ENCODE measurements at regions not wholly inside any gene's neighbourhood (a gene's known extent, or its start where the extent isn't known, plus 50 kb on each side); places are given as distances from the start of the nearest gene placed in this dataset.

DNA sequence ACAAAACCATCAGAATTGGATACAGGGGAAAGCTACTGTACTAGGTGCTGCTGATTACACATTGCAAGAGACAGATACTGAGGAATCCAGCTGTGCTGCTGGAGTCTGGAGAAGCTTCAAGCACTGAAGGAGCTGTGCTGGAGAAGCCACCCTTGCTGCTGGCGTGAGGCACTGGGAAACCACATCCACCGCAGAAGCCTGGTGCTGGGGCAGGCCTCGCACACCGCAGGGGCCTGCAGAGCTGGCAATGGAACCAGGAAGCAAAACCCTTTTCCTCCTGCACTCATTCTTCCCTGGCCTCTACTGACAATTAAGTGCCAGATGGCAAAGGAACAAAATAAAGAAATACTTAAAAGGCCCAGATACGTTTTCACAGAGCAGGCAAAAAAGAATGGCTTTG lies 94.4 kb upstream of the MSH6 start:
- POLR2A ChIA-PET, result no interaction called here
- Mint-ChIP-seq H3K27ac (no peak overlapping the region), H3K9me3 (ENCODE audit: insufficient read depth) (no peaks in the 10 kb centered on the region), H3K4me1 (ENCODE audit: low read depth) (peaks cover 7% of the 10 kb centered on the region), H3K36me3 (ENCODE audit: low read depth) (no peaks in the 10 kb centered on the region), H3K4me3 (no peak overlapping the region), H3K27me3 (ENCODE audit: low read depth) (no peaks in the 10 kb centered on the region)
- CTCF ChIA-PET, result interaction anchor here (1.1 kb wide), 1 partner anchor 79 kb away, joined by 3 read pairs; no protein-coding TSS in a partner anchor
- DNase-seq, result no peak
- no peak for ATAC-seq

DNA sequence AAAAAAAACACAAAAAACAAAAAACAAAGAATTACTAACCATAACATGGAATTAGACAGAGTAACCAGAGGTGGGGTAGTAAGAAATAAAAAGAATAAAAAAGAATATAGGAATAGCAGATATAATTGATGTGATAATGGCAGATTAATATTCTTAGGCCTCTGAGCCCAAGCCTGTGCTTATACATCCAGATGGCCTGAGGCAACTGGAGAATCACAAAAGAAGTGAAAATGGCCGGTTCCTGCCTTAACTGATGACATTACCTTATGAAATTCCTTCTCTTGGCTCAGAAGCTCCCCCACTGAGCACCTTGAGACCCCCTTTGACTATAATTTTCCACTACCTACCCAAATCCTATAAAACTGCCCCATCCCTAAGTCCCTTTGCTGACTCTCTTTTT lies 95.1 kb upstream of the MSH6 start:
- ATAC-seq (no peak), DNase-seq (no peak)
- Mint-ChIP-seq H3K9me3 (ENCODE audit: insufficient read depth) (no peaks in the 10 kb centered on the region), H3K4me1 (ENCODE audit: low read depth) (peaks cover 7% of the 10 kb centered on the region), H3K4me3 (no peak overlapping the region), H3K27ac (no peak overlapping the region), H3K27me3 (ENCODE audit: low read depth) (no peaks in the 10 kb centered on the region), H3K36me3 (ENCODE audit: low read depth) (no peaks in the 10 kb centered on the region)
- CTCF ChIA-PET, result interaction anchor here (1.1 kb wide), 1 partner anchor 80 kb away, joined by 3 read pairs; no protein-coding TSS in a partner anchor
- POLR2A ChIA-PET, result no interaction called here

DNA sequence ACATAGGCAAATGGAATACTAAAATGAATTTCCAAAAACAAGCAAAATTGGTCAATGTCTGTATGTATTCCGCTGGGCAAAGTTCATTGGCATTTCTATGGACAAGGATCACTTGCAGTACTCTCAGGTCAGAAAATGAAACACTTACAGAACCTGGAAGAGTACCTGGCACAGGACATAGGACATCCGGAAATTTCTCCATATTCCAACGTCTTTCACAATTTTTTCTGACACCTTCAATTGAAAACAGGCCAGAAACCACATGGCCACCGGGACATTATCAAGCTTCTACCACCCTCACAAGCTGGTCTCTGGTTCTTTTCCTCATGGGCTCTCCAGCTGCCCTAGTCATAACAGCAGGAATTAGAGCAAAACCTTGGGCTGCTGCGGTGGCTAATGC lies 96.9 kb upstream of the MSH6 start:
- POLR2A ChIA-PET, result no interaction called here

DNA sequence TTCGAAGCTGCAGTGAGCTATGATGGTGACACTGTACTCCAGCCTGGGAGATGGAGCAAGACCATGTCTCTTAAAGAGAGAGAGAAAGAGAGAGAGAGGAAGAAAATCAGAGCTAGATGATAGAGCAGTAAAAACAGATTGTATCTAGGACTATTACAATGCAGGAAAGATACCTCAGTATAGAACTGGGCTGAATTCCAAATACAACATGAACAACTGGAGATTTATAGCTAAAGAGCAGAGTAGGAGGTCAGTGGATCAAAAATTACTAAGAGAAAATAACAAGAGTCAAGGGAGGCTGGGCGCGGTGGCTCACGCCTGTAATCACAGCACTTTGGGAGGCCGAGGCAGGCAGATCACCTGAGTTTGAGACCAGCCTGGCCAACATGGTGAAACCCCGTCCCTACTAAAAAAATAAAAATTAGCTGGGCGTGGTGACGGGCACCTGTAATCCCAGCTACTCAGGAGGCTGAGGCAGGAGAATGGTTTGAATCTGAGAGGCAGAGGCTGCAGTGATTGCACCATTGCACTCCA lies 100.7 kb upstream of the MSH6 start:
- no peak overlapping the region for H3K4me3 Mint-ChIP-seq
- no peaks in the 10 kb centered on the region for H3K27me3 Mint-ChIP-seq (ENCODE audit: low read depth)
- DNase-seq (no peak), ATAC-seq (no peak)
- no peak overlapping the region for H3K27ac Mint-ChIP-seq
- no peaks in the 10 kb centered on the region for H3K4me1 Mint-ChIP-seq (ENCODE audit: low read depth)
- H3K9me3 Mint-ChIP-seq (ENCODE audit: insufficient read depth), result no peaks in the 10 kb centered on the region
- no peaks in the 10 kb centered on the region for H3K36me3 Mint-ChIP-seq (ENCODE audit: low read depth)
- POLR2A ChIA-PET, result no interaction called here
- CTCF ChIA-PET, result interaction anchor here (0.6 kb wide), 1 partner anchor 299 kb away, joined by 5 read pairs; no protein-coding TSS in a partner anchor

More for the DNA sequence above, 96.9 kb upstream of the MSH6 start:
- Mint-ChIP-seq H3K4me3 (no peak overlapping the region), H3K27me3 (ENCODE audit: low read depth) (no peaks in the 10 kb centered on the region), H3K9me3 (ENCODE audit: insufficient read depth) (no peaks in the 10 kb centered on the region), H3K27ac (no peak overlapping the region), H3K36me3 (ENCODE audit: low read depth) (no peaks in the 10 kb centered on the region), H3K4me1 (ENCODE audit: low read depth) (peaks cover 7% of the 10 kb centered on the region)
- ATAC-seq, result no peak
- no peak for DNase-seq
- CTCF ChIA-PET, result no interaction called here

DNA sequence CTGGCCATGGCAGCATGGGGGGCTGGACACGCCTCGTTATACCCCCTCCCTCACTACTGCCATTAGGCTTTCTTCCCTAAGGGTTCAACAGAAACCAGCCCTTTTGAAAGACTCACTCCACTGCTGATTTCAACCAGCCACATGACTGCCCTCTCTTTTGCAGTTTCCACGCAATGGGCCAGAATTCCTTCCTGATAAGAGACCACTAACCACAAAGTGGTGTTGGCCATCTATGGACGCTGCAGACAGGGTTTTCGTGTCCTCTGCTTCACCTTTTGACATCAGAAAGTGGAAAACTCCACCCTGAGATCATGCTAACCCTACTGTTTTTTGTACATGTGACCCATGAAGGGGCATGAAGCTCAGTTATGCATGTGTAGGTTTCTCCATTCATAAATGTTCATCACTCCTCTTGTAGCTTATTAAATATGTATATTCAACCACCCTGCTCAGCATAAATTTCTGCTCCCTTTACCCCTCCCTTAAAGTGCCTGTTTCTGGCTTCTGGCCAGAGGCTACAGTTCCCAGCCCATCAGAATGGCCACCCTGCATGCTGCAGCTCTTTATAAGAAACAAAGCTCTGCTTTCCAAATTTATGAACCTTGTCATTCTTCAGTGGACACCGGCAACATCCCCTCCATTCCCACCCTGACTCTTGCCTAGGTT lies 105.6 kb upstream of the KCNK12 start:
- Mint-ChIP-seq H3K9me3 (ENCODE audit: insufficient read depth) (no peaks in the 10 kb centered on the region), H3K4me1 (ENCODE audit: low read depth) (no peaks in the 10 kb centered on the region), H3K27ac (no peak overlapping the region), H3K36me3 (ENCODE audit: low read depth) (no peaks in the 10 kb centered on the region), H3K4me3 (no peak overlapping the region), H3K27me3 (ENCODE audit: low read depth) (no peaks in the 10 kb centered on the region)
- ChIA-PET CTCF (interaction anchor here (0.6 kb wide), 1 partner anchor 91 kb away, joined by 3 read pairs; no protein-coding TSS in a partner anchor), POLR2A (interaction anchor here (0.6 kb wide), 1 partner anchor 34 kb away, joined by 3 read pairs; no protein-coding TSS in a partner anchor)
- ATAC-seq, result no peak
- DNase-seq, result no peak

DNA sequence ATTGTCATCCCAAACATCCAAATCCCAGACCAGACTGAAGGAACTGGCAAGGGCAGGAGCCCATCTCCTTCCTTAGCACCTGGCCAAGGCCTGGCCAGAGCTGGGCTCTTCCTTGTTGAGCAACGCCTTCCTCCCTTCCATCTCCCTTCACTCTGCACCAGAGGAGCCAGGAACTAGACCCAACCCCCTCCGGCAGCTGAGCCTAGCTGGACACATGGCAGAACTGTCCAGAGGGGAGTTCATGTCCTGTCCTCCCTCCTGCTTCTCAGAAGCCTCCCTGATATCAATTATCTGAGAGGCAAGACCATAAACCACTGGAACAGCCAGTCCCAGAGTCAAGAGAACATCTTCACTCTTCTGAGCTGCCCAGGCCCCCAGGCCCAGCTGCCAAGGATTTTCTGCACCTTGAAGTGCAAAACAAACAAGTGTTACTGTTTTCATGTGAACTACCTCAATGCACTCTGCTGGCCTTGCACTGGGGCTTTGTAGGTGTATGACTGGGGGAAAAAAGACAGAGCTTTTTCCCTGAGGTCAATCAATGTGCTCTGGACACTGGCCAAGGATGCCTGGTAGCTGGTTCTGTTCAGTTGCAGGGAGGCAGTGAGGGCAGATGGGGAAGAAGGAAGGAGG lies 104.5 kb upstream of the KCNK12 start:
- no peak for ATAC-seq
- Mint-ChIP-seq H3K4me1 (ENCODE audit: low read depth) (no peaks in the 10 kb centered on the region), H3K27me3 (ENCODE audit: low read depth) (no peaks in the 10 kb centered on the region), H3K27ac (no peak overlapping the region), H3K36me3 (ENCODE audit: low read depth) (no peaks in the 10 kb centered on the region), H3K4me3 (no peak overlapping the region), H3K9me3 (ENCODE audit: insufficient read depth) (no peaks in the 10 kb centered on the region)
- DNase-seq, result no peak
- ChIA-PET POLR2A (no interaction called here), CTCF (no interaction called here)

DNA sequence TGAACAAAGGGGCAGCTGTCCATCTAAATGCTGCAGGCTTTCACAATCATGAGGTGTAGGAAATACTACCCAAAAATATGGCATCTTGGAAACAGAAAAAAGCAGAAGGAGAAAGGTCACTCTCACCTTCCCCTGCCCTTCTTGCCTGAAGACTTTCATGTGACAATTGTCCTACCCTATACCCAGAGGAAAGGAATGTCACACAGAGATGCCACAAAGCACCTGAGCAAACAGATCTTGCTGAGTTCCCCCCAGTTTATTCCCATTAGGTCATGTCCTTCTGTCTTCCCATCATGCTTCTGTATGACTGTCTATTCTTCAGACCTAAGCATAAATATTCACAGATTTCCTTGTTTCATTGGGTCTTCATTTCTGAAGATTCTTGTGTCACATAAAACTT lies 95.5 kb upstream of the KCNK12 start:
- Mint-ChIP-seq H3K36me3 (ENCODE audit: low read depth) (no peaks in the 10 kb centered on the region), H3K27ac (no peak overlapping the region), H3K4me1 (ENCODE audit: low read depth) (no peaks in the 10 kb centered on the region), H3K27me3 (ENCODE audit: low read depth) (peaks cover 2% of the 10 kb centered on the region), H3K9me3 (ENCODE audit: insufficient read depth) (no peaks in the 10 kb centered on the region), H3K4me3 (no peak overlapping the region)
- POLR2A ChIA-PET, result no interaction called here
- CTCF ChIA-PET, result no interaction called here
- DNase-seq, result no peak
- ATAC-seq, result no peak

DNA sequence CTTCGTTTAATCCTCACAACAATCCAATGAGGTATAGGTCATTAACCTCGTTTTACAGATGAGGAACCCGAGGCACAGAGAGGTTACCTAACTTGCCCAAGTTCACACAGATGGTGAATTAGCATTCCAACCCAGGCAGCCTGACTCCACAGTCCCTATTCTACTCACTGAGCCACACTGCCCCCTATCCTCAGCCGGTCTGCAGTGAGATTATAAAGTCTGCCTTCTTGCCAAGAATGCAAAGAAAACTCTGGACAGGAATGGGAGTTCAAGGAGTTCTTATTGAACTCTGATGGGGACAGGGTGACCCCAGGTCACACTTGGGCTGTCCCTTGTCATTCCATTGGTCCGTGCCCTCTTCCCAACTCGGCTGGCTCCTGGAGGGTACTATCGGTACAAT lies 94.0 kb upstream of the KCNK12 start:
- POLR2A ChIA-PET, result no interaction called here
- Mint-ChIP-seq H3K27me3 (ENCODE audit: low read depth) (peaks cover 2% of the 10 kb centered on the region), H3K4me1 (ENCODE audit: low read depth) (no peaks in the 10 kb centered on the region), H3K9me3 (ENCODE audit: insufficient read depth) (no peaks in the 10 kb centered on the region), H3K27ac (no peak overlapping the region), H3K36me3 (ENCODE audit: low read depth) (no peaks in the 10 kb centered on the region), H3K4me3 (no peak overlapping the region)
- no peak for ATAC-seq
- DNase-seq, result no peak
- CTCF ChIA-PET, result no interaction called here

DNA sequence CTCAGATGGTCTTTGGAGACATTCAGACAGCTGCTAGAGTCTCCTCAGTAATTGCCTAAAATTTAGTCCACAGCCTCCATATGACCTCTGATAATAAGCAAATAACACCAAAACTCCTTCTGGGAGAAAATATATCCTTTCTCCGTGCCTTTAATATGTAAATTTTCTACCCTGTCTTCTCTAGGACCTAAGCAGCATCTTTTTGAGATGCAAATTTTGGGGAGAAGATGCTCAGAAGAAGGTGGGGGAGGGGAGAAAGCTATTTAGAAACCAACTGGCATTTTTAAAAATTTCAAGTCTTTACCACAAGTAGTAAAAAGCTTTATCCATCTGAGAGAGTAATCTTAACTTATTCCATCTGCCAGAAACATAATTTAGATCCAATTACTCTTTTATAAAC lies 91.8 kb upstream of the KCNK12 start:
- Mint-ChIP-seq H3K4me3 (no peak overlapping the region), H3K36me3 (ENCODE audit: low read depth) (no peaks in the 10 kb centered on the region), H3K4me1 (ENCODE audit: low read depth) (no peaks in the 10 kb centered on the region), H3K27me3 (ENCODE audit: low read depth) (peaks cover 2% of the 10 kb centered on the region), H3K27ac (no peak overlapping the region), H3K9me3 (ENCODE audit: insufficient read depth) (no peaks in the 10 kb centered on the region)
- no peak for DNase-seq
- no peak for ATAC-seq
- ChIA-PET CTCF (interaction anchor here (0.9 kb wide), 1 partner anchor 105 kb away, joined by 3 read pairs; no protein-coding TSS in a partner anchor), POLR2A (no interaction called here)

DNA sequence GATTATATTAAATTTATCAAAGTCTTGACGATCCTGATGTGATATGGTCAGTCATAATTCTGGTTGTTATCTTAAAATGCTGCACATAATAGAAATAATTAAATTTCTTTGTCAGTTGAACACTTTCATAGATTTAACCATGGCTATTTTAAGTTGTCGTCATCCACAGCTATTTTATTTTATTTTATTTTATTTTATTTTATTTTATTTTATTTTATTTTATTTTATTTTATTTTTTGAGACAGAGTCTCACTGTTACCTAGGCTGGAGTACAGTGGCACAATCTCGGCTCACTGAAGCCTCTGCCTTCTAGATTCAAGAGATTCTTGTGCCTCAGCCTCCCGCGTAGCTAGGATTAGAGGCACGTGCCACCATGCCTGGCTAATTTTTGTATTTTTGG lies 90.5 kb upstream of the KCNK12 start:
- DNase-seq (no peak), ATAC-seq (no peak)
- ChIA-PET POLR2A (no interaction called here), CTCF (no interaction called here)
- Mint-ChIP-seq H3K4me3 (no peak overlapping the region), H3K27me3 (ENCODE audit: low read depth) (peaks cover 2% of the 10 kb centered on the region), H3K4me1 (ENCODE audit: low read depth) (no peaks in the 10 kb centered on the region), H3K9me3 (ENCODE audit: insufficient read depth) (no peaks in the 10 kb centered on the region), H3K27ac (no peak overlapping the region), H3K36me3 (ENCODE audit: low read depth) (no peaks in the 10 kb centered on the region)

DNA sequence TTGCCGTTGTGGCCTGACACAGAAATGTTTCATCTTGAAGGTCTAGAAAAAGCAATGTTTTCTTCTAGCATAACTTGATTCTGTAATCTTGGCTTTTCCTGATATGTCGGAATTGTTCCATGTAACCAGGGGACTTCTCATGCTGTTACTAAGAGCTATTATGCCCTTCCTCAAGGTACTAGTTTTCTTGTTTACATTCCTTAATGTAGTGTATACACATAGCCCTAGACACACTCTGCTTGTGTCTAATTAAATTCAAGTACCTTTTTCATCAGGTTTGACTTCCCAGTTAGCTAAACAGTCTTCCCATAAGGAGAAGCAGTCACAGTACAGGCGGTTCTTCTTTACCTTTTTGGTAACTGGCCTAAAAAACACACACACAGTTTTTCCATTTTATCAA lies 89.4 kb upstream of the KCNK12 start:
- Mint-ChIP-seq H3K4me1 (ENCODE audit: low read depth) (no peaks in the 10 kb centered on the region), H3K36me3 (ENCODE audit: low read depth) (no peaks in the 10 kb centered on the region), H3K4me3 (no peak overlapping the region), H3K27me3 (ENCODE audit: low read depth) (peaks cover 2% of the 10 kb centered on the region), H3K27ac (no peak overlapping the region), H3K9me3 (ENCODE audit: insufficient read depth) (no peaks in the 10 kb centered on the region)
- DNase-seq, result no peak
- ChIA-PET CTCF (no interaction called here), POLR2A (no interaction called here)
- ATAC-seq, result no peak

DNA sequence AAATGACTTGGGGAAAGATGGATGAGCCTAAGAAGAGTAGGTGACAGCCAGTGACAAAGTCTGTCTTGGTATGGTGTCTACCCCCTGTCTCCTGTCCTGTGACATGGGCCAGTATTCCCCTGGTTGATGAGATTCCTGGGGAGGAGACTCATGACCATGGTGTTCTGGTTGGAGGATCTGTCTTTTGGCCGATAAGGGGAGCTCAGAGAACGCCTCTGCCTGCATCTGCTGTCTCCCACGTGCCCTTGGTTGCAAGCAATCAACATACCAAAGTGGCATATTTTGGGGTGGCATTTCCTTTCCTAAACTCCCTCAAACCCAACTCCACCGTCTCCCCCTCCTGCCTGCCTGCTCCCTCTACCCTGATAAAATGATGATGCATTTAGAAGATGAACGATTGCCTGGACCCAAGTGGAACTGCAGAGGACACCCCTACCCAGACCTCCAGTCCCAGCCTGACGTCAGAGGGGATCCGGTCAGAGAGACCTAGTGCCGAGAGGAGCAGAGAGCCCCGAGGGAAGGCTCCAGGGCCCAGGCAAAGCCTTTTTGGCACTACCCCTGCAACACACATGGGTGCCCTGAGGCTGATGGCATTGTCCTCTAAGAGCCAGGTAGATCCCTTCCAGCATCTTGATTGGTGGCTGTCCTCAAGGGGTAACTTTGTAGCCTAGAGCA lies 88.0 kb upstream of the KCNK12 start:
- no peak overlapping the region for H3K27ac Mint-ChIP-seq
- H3K36me3 Mint-ChIP-seq (ENCODE audit: low read depth), result no peaks in the 10 kb centered on the region
- H3K9me3 Mint-ChIP-seq (ENCODE audit: insufficient read depth), result no peaks in the 10 kb centered on the region
- no peak for DNase-seq
- peaks cover under 1% of the 10 kb centered on the region for H3K27me3 Mint-ChIP-seq (ENCODE audit: low read depth)
- no peak for ATAC-seq
- CTCF ChIA-PET, result no interaction called here
- POLR2A ChIA-PET, result no interaction called here
- no peak overlapping the region for H3K4me3 Mint-ChIP-seq
- H3K4me1 Mint-ChIP-seq (ENCODE audit: low read depth), result no peaks in the 10 kb centered on the region

All from activated CD8-positive, alpha-beta T cell treated with anti-CD3 and anti-CD28 coated beads, Interleukin-2, amount 10 ng/mL, durations not matched to agents 7 days and 5 days (primary cell).